HG03469 (cell line): ENCODE measurements at regions not wholly inside any gene's neighbourhood (a gene's known extent, or its start where the extent isn't known, plus 50 kb on each side); places are given as distances from the start of the nearest gene placed in this dataset.
"Not testable (repeated sequence)": the region's sequence is repeated elsewhere in the genome, so short reads cannot be mapped to it uniquely, and the experiment has no call there.

Source experiments
- ATAC-seq: cut with Tn5 transposase; IDR thresholded peaks from one replicate; pipeline ENCODE4 v1.9.1; 2021; ENCODE audit warnings: mild to moderate bottlenecking, moderate library complexity, moderate number of reproducible peaks; ENCODE audit not compliant: unreplicated experiment

DNA sequence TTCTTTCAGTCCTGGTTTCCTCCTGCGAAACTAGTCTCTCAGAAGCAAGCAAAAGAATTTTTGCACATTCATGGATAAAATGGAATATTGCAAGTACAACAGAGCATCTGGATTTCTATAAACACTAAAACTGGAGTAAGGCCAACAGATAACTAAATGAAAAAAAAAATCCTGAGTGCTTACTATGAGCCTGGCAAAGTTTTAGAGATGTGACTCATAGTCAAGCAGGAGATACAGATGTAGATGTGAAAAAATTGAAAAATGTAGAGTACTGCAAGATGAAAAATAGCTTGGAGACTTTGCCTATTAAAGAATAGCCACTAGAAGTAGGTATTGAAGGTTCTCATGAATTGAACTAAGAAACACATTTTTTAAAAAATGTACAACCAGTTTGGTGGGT, 397.4 kb downstream of the OTOL1 start:
- no peak for ATAC-seq

DNA sequence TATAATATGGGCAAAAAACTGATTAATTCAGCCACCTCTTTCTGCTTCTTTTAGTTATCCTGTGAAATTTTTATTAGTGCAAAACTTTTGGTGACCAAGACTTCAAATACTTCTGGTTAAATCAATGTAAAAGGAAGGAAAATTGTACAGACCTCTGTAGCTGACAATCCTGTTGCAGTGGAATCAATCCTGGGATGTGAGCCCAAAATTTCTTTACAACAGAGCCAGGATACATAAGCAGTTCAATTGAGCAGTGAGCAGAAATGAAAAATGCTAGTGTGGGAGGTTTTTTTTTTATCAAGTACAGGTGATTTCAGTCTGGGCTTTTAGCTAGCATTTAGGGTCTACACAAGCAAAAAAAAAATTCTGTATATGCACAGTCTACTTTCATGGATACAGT, 398.0 kb downstream of the OTOL1 start:
- ATAC-seq: no peak

DNA sequence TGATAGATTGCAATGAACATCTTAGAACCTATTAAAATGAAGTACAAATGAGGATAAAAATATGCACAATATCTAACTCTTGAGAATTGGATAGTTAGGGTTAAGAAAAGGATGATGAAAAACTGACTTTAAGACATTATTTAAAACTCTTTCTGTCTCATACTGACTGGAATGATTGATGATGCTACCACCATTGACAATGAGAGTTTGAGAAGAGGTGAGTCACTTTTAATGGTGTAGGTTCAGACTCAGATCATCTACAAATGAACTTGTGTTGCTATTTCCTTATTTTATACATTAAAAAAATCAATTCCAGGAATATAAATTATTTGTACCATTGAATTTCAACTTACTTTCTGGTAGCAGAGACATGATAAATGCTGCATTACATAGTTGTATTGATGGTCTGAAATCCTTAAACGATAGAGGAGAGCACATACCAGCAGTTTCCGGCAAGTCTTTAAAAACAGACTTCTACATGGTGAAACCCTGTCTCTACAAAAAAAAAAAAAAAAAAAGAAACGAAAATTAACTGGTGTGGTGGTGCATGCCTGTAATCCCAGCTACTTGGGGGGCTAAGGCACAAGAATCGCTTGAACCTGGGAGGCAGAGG, 409.0 kb downstream of the OTOL1 start:
- no peak for ATAC-seq

DNA sequence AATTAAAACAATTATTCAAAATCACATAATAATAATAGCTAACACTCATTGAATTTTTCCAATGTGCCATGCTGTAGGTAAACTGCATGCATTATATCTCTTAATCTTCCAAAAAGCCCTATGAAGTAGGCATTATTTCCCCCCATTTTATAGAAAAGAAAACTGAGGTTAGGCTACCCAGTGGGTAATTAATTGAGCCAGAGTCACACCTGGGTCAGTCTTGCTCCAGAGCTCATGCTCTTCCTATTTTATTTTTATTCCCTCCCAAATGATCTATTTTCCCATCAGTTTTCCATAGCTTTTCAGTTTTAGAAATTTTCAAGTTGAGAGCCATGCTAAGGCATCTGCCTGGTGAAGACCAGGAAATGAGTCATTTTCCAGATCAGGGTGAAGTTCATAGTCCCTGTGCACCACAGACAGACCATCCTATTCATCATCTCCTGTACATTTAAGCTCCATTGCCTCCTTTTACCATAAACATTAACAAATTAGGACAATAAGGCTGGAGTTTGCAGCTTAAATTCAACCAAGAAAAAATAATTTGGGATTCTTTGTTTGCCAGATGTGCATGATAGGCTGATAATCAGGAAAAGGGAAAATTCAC, 417.3 kb downstream of the OTOL1 start:
- ATAC-seq: no peak

DNA sequence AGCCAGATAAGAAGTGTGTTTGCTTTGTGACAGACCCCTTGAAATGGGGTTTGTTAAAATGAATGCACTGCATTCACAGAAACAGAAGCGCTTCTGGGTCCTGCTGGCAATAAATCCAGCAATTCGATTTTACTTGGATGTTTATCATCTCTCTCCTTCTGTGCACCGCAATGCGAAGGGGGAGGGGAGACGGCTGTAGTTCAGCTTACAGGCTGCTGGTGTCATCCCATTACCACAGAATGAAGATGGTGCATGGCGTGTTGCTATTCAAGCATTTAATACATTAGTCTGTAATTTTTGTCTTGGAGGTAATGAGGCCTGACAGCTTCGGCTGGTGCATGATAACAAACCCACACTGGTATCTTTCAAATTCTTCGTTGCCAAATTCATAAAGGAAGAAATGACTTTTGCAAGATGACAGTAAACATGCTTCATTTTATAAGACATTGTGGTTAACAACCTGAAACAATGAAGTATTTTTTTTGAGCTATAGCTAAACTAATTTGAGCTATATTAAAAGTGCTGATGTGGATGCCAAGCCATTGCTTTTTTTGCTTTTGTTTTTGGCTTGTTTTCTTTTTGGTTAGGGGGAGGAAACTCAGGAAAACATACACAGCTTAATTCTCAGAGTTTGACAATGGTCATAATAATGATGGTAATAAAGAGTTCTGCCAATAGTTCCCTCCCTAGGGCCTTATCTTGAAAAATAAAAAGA, 418.3 kb downstream of the OTOL1 start:
- no peak for ATAC-seq

DNA sequence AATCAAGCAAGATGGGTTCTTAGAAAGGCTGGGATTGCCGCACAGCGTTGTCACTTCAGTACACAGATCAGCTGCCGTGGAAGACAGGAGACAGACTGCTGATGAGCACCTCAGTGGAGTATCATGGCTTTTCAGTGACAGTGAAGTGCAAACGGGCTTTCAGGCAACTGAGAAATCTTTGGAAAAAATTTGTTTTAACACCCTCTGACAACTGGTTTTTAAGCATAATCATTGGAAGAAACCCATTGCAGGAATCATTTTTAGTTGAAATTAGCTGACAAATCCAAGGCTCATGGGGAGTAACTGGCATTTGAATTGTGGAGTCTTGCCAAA, 418.8 kb downstream of the OTOL1 start:
- no peak for ATAC-seq

DNA sequence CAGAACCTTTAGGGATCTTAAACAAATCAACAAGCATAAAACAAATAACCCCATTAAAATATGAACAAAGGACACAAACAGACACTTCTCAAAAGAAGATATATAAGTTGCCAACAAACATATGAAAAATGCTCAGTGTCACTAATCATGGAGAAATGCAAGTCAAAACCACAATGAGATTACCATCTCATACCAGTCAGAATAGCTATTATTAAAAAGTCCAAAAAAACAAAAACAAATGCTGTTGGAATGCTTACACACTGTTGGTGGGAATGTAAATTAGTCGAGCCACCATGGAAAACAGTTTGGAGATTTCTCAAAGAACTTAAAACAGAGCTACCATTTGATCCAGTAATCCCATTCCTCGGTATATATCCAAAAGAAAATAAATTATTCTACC, 423.6 kb downstream of the OTOL1 start:
- ATAC-seq: no peak

DNA sequence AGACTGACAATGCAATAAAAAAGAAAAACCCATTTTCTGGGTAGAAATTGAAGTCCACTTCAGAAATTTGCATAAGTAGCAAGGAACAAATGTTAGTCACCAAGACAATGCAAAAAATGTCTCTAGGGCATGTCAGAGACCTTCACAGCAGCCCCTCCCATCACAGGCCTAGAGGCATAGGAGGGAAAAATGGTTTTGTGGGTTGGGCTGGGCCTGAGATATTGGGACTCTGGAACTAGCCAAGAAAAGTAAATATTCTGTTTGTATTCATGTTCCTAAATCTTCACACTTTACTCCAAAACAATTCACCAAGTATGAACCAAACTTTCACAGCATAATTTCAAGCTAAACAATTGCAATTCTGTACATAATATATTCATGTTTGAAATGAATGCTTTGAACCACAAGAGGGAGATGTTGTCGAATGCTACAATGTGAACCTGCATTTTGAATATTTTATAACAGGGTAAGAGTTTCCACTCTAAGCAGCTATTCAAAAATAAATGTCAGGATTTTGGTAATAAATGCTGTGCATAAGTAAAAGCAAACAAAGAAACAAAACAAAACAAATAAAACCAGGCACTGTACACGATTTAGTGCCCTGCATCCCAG, 429.2 kb downstream of the OTOL1 start:
- no peak for ATAC-seq

DNA sequence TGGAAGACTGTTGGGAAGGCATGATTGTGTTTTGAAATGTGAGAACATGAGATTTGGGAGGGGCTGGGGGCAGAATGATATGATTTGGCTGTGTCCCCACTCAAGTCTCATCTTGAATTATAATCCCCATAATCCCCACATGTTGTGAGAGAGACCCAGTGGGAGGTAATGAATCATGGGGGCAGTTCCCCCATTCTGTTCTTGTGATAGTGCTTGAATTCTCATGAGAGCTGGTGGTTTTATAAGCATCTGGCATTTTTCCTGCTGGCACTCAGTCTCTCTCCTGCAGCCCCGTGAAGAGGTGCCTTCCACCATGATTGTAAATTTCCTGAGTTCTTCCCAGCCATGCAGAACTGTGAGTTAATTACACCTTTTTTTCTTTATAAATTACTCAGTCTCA, 430.5 kb downstream of the OTOL1 start:
- ATAC-seq: no peak

DNA sequence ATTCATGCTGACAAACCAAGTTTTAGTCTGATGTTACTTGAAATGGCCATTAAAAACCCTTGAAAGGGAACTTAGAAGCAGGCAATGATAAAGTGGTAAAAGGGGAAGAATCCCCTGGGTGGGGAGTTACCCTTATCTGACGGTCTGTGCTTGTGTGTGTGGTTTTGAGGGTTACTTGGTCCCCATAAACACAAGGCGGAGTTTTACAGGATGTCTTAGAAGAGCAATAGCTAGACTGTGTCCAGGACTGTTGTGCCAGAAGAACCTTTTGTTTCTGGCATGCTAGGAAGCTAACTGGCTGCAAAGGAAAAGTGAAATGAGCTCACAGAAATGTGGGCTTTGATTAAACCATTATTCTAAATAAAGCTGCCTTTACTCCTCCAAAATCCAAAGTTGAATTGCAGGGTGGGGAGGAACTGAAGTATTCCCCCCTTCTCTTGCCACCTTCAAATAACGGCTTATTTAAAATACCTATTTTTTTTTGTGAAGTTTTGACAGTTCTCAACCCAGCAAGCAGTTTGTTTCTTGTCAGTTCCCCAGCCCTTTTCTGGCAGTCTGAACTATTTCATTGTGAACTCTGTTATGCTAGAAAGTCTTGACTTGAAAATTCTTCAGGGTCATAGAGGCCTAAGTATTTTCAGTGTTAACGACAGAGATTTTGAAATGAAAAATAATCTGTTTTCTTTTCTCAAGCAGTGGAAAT, 443.5 kb downstream of the OTOL1 start:
- ATAC-seq: no peak

DNA sequence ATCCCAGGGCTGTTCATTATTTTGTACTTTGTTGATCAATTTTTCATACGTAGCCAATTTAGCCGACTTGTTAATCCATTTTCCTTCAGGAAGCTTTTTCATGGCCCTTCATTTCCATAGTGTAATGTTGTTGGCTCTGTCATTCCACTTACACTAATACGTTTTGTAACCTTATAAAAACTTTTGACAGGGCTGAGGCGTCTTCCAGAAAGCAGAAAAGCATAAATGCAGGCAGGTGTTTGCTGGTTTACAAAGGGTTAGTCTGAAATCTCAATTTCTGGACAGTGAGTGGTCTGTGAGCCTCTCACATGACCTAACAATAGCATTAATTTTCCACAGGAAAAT, 444.0 kb downstream of the OTOL1 start:
- no peak for ATAC-seq

DNA sequence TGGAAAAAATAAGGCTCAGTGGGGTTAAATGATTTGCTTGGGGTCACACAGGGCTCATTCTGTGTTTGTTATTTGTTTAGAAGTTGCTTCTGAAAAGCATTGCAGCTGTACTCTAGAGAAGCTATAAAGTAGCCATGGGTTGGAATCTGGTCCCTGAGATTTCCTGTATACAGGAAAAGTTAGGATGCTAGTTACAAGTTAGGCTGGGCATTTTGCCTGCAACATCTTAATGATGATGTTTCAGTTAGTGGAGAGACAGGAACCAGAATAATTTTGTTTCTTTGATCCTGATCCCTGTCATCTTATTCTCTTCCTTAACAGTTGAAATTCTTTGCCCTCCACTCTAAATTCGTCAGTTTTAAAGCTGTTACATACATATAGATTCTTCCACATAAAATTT, 445.3 kb downstream of the OTOL1 start:
- ATAC-seq: no peak

DNA sequence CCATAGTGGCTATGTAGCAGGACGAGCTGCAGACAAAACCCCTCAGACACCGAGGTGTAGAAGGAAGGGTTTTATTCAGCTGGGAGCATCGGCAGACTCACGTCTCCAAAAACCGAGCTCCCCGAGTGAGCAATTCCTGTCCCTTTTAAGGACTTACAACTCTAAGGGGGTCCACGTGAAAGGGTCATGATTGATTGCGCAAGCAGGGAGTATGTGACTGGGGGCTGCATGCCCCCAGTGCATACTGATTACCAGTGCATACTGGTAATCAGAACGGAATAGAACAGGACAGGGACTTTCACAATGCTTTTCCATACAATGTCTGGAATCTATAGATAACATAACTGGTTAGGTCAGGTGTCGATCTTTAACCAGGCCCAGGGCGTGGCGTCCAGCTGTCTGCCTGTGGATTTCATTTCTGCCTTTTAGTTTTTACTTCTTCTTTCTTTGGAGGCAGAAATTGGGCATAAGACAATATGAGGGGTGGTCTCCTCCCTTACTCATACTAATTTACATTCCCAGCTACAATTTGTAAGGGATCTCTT, 447.3 kb downstream of the OTOL1 start:
- ATAC-seq: not testable (repeated sequence)

DNA sequence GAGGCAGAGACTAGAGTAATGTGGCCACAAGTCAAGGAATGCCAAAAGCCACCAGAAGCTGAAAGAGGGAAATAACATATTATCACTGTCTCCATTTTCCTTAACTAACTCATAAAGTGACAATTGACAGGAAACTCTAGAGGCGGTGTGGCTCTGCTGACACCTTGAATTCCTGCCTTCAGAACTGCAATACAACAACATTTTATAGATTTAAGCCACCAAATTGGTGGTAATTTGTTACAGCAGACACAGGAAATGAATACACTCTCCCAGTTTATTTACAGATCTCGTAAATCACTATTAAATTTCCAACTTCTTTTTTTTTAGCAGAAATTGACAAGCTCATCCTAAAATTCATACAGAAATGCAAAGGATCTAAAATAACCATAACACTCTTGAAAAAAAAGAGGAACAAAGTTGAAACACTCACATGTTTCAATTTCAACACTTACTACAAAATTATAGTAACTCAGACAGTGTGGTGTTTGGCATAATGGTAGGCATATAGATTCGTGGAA, 449.9 kb downstream of the OTOL1 start:
- ATAC-seq: no peak

DNA sequence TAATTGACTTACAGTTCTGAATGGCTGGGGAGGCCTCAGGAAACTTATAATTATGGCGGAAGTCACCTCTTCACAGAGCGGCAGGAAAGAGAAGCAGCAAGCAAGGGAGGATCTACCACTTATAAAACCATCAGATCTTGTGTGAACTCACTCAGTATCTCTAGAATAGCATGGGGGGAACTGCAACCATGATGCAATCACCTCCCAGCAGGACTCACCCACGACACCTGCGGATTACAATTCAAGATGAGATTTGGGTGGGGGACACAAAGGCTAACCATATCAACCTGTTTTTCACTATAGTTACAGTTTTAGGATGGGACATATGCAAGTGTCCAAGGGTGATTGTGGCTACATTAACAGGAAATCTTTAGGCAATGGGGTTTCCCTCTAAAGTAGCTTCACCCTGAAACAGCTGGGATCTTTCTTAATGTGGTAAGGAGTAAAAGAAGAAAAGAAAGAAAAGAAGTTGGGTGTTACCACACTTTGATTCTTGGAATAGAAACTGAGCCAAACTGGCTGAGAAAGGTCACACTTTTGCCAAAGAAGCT, 453.8 kb downstream of the OTOL1 start:
- no peak for ATAC-seq

DNA sequence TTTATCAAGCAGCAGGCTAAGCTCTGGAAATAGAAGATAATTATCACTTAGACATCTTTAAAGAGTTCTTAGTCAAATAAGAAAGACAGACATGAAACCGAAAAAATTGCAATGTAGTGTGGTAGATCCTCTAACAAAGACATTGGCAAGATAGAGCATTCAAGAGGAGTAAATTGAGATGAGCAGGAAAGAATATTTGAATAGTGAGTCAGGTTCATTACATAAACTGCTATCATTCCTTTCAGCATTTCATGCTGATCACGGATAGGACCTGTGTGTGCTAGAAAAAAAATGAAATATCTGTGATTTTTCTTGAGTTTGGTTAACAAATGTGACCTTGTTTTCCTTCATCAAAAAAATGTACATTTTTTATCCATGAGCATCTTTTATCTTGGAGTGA, 460.9 kb downstream of the OTOL1 start:
- no peak for ATAC-seq

DNA sequence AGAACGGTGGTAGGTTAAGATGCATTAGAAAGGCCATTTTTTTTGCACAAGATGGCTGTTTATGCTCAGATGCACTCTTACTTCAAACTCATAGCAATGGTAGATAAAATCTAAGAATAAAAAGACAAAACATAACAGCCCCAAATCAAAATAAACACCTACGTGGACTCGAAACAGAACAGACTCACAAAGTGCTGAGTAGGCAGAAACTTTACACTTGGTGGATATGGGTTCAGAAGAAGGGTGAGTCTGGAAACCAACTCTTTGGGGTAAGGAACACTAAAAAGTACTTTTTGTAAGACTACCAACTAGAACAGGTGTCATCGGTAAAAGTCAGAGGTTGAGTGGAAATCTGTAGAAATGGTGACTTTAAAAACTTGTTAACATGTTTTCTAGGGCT, 468.2 kb downstream of the OTOL1 start:
- ATAC-seq: no peak

DNA sequence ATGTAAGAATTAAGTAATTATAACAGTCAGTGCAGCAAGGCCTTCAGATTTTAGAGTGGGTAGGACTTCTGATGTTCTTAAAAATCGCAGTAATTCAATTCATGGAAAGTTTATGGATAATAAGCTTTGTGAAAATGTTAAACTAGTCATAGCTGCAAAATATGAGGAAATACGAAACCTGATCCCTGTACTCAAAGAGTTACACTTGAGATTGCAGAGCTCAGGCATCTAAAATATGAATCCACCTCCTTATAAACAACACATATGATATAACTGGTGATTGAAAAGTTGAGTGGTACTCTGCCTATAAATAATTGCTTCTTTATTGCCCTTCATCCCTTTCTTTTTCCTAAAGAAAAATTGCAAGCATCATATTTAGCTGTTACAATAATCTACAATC, 473.3 kb downstream of the OTOL1 start:
- ATAC-seq: no peak

DNA sequence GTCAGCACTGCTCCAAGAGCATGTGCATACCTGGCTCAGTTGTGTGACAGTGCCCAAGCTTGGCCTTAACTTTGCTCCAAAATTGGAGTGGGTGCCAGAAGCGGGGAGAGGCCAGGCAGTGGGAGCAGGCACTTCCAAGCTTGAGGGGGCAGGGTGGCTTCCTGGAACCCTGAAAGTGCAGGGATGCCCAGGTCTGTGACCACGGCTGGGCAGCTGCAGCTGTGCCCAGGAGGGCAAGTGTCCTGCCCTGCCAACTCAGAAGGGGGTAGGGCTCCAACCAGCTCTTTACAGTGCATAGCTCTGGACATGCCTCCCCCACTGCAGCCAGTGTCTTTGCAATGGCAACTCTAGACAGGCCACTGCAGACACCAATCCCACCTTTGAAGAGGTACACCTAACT, 478.6 kb downstream of the OTOL1 start:
- no peak for ATAC-seq

DNA sequence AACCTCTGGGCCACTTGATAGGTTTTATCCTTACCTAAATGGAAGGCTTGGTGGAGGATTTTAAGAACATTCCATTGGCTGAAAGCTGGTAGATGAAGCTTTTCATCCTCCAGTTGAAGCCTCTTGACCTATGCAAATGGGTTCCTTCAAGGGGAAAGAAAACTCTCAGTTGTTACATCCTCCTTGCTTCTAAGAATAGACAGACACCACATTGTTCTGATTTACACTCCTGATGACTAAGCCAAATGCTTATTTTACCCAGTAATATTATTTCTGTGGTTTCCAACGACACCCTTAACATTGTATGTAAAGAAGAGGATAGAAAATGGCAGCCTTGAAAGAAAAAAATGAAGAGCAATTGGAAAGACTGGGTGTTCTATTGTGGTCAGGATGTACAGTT, 480.5 kb downstream of the OTOL1 start:
- ATAC-seq: no peak

DNA sequence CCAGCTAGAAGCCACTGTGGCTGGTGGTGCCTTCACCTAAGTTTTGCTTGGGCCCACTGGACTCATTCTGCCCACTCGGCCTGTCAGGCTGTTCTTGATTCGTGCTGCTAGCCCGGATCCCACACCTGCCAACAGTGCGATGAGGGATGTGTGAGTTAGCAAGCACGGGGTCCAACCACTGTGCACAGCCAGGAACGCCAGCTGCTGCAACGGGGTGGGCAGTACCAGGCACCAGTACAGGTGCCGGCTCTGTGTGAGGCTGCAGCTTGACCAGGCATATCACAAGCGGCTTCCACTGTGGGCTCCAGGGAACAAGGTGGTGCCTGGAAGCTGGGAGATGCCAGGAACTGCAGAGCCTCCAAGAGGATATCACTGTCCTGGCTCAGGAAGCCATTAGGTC, 481.2 kb downstream of the OTOL1 start:
- no peak for ATAC-seq
